AG08395 (cell line): ENCODE measurements at regions not wholly inside any gene's neighbourhood (a gene's known extent, or its start where the extent isn't known, plus 50 kb on each side); places are given as distances from the start of the nearest gene placed in this dataset.

Experiments used
- DNase-seq: peaks from one replicate; pipeline ENCODE4 v3.0.0; 2012; ENCODE audit warnings: mixed read lengths, low spot score

GRCh38 chr17:33640629-33641028 lies 347.5 kb upstream of the ASIC2 start:
- no peak for DNase-seq

GRCh38 chr17:33642002-33642401 lies 348.9 kb upstream of the ASIC2 start:
- no peak for DNase-seq

GRCh38 chr17:33647956-33648355 lies 354.9 kb upstream of the ASIC2 start:
- peak; percentile 32 for DNase-seq

- no peak for DNase-seq
Observed at GRCh38 chr17:33650304-33650703, 357.2 kb upstream of the ASIC2 start.

GRCh38 chr17:33651686-33652085 lies 358.6 kb upstream of the ASIC2 start:
- no peak for DNase-seq

GRCh38 chr17:33652731-33653398 lies 359.8 kb upstream of the ASIC2 start:
- DNase-seq = no peak

- no peak for DNase-seq
Observed at GRCh38 chr17:33653399-33653788, 360.3 kb upstream of the ASIC2 start.

GRCh38 chr17:33657181-33657580 lies 364.1 kb upstream of the ASIC2 start:
- no peak for DNase-seq

- DNase-seq = no peak
Observed at GRCh38 chr17:33661975-33662374, 368.9 kb upstream of the ASIC2 start.

- no peak for DNase-seq
Observed at GRCh38 chr17:33664116-33664840, 371.2 kb upstream of the ASIC2 start.

GRCh38 chr17:33667052-33667509 lies 374.0 kb upstream of the ASIC2 start:
- DNase-seq = no peak

GRCh38 chr17:33667671-33668070 lies 374.6 kb upstream of the ASIC2 start:
- no peak for DNase-seq

- no peak for DNase-seq
Observed at GRCh38 chr17:33668516-33668915, 375.4 kb upstream of the ASIC2 start.

GRCh38 chr17:33671491-33671890 lies 378.4 kb upstream of the ASIC2 start:
- no peak for DNase-seq

GRCh38 chr17:33674685-33675084 lies 381.6 kb upstream of the ASIC2 start:
- DNase-seq = peak; percentile 74

- DNase-seq = no peak
Observed at GRCh38 chr17:33676444-33676843, 383.3 kb upstream of the ASIC2 start.

GRCh38 chr17:33679595-33679994 lies 386.5 kb upstream of the ASIC2 start:
- no peak for DNase-seq

GRCh38 chr17:33680472-33680871 lies 387.4 kb upstream of the ASIC2 start:
- no peak for DNase-seq

- no peak for DNase-seq
Observed at GRCh38 chr17:33682599-33682998, 389.5 kb upstream of the ASIC2 start.

GRCh38 chr17:33684735-33685134 lies 391.6 kb upstream of the ASIC2 start:
- no peak for DNase-seq

GRCh38 chr17:33686171-33686570 lies 393.1 kb upstream of the ASIC2 start:
- DNase-seq = peak; percentile 7

GRCh38 chr17:33687831-33688230 lies 394.7 kb upstream of the ASIC2 start:
- DNase-seq = no peak

GRCh38 chr17:33688771-33689170 lies 395.7 kb upstream of the ASIC2 start:
- no peak for DNase-seq

GRCh38 chr17:33689725-33690124 lies 396.6 kb upstream of the ASIC2 start:
- no peak for DNase-seq
